ENCODE measurements at regions not wholly inside any gene's neighbourhood (a gene's known extent, or its start where the extent isn't known, plus 50 kb on each side); places are given as distances from the start of the nearest gene placed in this dataset.

DNA sequence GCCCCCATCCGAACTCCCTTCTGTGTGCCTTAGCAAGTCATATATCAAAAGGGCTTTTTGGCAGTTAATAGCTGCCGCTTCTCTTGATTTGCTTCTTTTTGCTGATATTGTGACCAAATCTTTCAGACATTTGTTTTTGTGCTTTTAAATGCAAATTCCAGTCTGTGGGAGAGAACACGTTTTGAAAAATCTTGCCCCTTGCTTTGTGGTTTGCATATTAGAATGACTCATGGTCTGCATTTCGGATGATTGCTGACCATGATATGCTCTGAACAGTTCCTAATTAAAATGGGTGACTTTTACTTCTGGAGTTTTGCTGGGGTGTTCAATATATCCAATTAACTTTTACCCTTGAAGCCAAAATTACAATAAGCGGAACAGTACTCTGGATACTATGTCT, 58.2 kb upstream of the ST6GAL2 start:
- no peak for TF ChIP-seq EZH2 (IDR thresholded peaks at IDR 0.05; ENCODE audit: borderline replicate concordance, low read depth, low read length, poor library complexity, severe bottlenecking)
- TF ChIP-seq, protein P1, sequence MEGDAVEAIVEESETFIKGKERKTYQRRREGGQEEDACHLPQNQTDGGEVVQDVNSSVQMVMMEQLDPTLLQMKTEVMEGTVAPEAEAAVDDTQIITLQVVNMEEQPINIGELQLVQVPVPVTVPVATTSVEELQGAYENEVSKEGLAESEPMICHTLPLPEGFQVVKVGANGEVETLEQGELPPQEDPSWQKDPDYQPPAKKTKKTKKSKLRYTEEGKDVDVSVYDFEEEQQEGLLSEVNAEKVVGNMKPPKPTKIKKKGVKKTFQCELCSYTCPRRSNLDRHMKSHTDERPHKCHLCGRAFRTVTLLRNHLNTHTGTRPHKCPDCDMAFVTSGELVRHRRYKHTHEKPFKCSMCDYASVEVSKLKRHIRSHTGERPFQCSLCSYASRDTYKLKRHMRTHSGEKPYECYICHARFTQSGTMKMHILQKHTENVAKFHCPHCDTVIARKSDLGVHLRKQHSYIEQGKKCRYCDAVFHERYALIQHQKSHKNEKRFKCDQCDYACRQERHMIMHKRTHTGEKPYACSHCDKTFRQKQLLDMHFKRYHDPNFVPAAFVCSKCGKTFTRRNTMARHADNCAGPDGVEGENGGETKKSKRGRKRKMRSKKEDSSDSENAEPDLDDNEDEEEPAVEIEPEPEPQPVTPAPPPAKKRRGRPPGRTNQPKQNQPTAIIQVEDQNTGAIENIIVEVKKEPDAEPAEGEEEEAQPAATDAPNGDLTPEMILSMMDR (conservative IDR thresholded peaks at IDR 0.05; ENCODE audit: low read depth, low read length): no peak

All from A673 (cell line).